Suprapubic skin (tissue), 4 donors: ENCODE measurements at regions not wholly inside any gene's neighbourhood (a gene's known extent, or its start where the extent isn't known, plus 50 kb on each side); places are given as distances from the start of the nearest gene placed in this dataset.

ENCODE experiments used
- CTCF ChIP-seq, 2 donors: fragments of 200-600 bp in 1 of 2; fragments of 450-650 bp in 1 of 2; sonication (generic) in 1 of 2; IDR thresholded peaks; one replicate each; pipeline ENCODE4 v1.5.1; 2016 to 2019; ENCODE audit warnings: antibody characterized with exemption in 2 of 2, mild to moderate bottlenecking in 1 of 2, moderate library complexity in 1 of 2
- EP300 ChIP-seq: sonication (generic); formaldehyde crosslinking; IDR thresholded peaks from one replicate; pipeline ENCODE4 v1.6.1; 2017; ENCODE audit warnings: antibody characterized with exemption
- POLR2A ChIP-seq, 2 donors: fragments of 450-650 bp; IDR thresholded peaks; one replicate each; pipeline ENCODE4 v1.6.1; 2017; ENCODE audit warnings: antibody characterized with exemption in 2 of 2, mild to moderate bottlenecking in 2 of 2, moderate library complexity in 2 of 2
- POLR2AphosphoS5 ChIP-seq, 3 donors: sonication (generic); formaldehyde crosslinking; IDR thresholded peaks; one replicate each; pipeline ENCODE4 v1.6.1; 2017; ENCODE audit warnings: antibody characterized with exemption in 3 of 3

- TF ChIP-seq POLR2A (IDR thresholded peaks at IDR 0.05) (no peak), CTCF (IDR thresholded peaks at IDR 0.05) (no peak), POLR2AphosphoS5 (IDR thresholded peaks at IDR 0.05) (no peak), EP300 (no peak)
These were observed 189.2 kb upstream of the GK2 start for GRCh38 chr4:79597266-79597665.
